ENCODE measurements at regions not wholly inside any gene's neighbourhood (a gene's known extent, or its start where the extent isn't known, plus 50 kb on each side); places are given as distances from the start of the nearest gene placed in this dataset.

GRCh38 chr12:19692091-19692490, 252.8 kb downstream of the AEBP2 start (continued):
- TF ChIP-seq ZBTB5 (IDR thresholded peaks at IDR 0.05) = no peak
- TF ChIP-seq HSF4 (CRISPR knock-in tag; IDR thresholded peaks at IDR 0.05; ENCODE audit: borderline replicate concordance) = no peak
- TF ChIP-seq SAP30 (IDR thresholded peaks at IDR 0.05; ENCODE audit: borderline replicate concordance, insufficient read depth, low read depth, low read length, poor library complexity, severe bottlenecking) = no peak
- TF ChIP-seq HDAC6 (IDR thresholded peaks at IDR 0.05; ENCODE audit: low read depth, low read length) = no peak
- no peak for TF ChIP-seq SPI1 (IDR thresholded peaks at IDR 0.05; ENCODE audit: borderline replicate concordance, low read depth, low read length)
- TF ChIP-seq NCOA1 (IDR thresholded peaks at IDR 0.05; ENCODE audit: low read depth) = no peak
- no peak for TF ChIP-seq CCNT2 (IDR thresholded peaks at IDR 0.05; ENCODE audit: borderline replicate concordance, extremely low read depth, insufficient read length, low read depth, low read length)
- TF ChIP-seq ZKSCAN3 (CRISPR knock-in tag; IDR thresholded peaks at IDR 0.05) = no peak
- TF ChIP-seq ZNF507 (tag; conservative IDR thresholded peaks at IDR 0.05) = no peak

GRCh38 chr12:19692566-19692965, 253.3 kb downstream of the AEBP2 start:
- intact Hi-C loops (cut with micrococcal nuclease) (no loop called here), in situ Hi-C loops (cut with MboI) (no loop called here)
- Histone ChIP-seq H3K9ac (ENCODE audit: insufficient read depth in 1 of 2, low read depth in 2 of 2, low read length in 2 of 2) (no peak overlapping the region), H4K20me1 (replicated peaks; ENCODE audit: control insufficient read depth, insufficient read depth, low read length) (no peaks in the 10 kb centered on the region), H3K4me3 (no peak overlapping the region), H3K27me3 (ENCODE audit: control insufficient read depth in 2 of 2, insufficient read depth in 2 of 2, low read length in 2 of 2) (no peaks in the 10 kb centered on the region), H3K9me1 (ENCODE audit: control insufficient read depth, insufficient read depth, low read length) (no peaks in the 10 kb centered on the region), H3K4me2 (ENCODE audit: insufficient read depth, low read length) (no peak overlapping the region), H3K27ac (ENCODE audit: extremely low read depth, low read depth, low read length) (no peak overlapping the region), H3K4me1 (replicated peaks in 1 of 2; ENCODE audit: control insufficient read depth in 2 of 2, insufficient read depth in 2 of 2, low read length in 2 of 2) (no peaks in the 10 kb centered on the region), H3K79me2 (ENCODE audit: control insufficient read depth, insufficient read depth, low read length) (no peaks in the 10 kb centered on the region), H3K36me3 (ENCODE audit: control insufficient read depth, insufficient read depth, low read length) (no peaks in the 10 kb centered on the region), H2AFZ (ENCODE audit: low read depth, low read length) (no peak overlapping the region), H3K9me3 (replicated peaks; ENCODE audit: control insufficient read depth, insufficient read depth, low read depth, low read length) (no peaks in the 10 kb centered on the region)
- CTCF ChIA-PET (ENCODE audit: low intra/inter-chr PET ratio) = no interaction called here
- POLR2A ChIA-PET = no interaction called here
- FAIRE-seq (no peak), ATAC-seq (no peak), DNase-seq (ENCODE audit: extremely low read depth in 1 of 4, low spot score in 3 of 4) (no peak)
- 0% methylated on average over 1 of the region's 1 CpG for whole genome bisulfite sequencing (ENCODE audit: insufficient coverage, low coverage, missing lambda C conversion rate)
- no TSS peak for BruUV-seq (replicated peaks)
- TF ChIP-seq NR0B1 (IDR thresholded peaks at IDR 0.05; ENCODE audit: partially characterized antibody) (no peak), RB1 (IDR thresholded peaks at IDR 0.05; ENCODE audit: low read depth) (no peak), PRDM10 (IDR thresholded peaks at IDR 0.05; ENCODE audit: partially characterized antibody) (no peak), ETV6 (IDR thresholded peaks at IDR 0.05; ENCODE audit: borderline replicate concordance in 1 of 2, low read depth in 2 of 2, low read length in 1 of 2) (no peak), ETV6 (CRISPR knock-in tag; IDR thresholded peaks at IDR 0.05; ENCODE audit: borderline replicate concordance) (no peak)

Data from K562 (cell line).